ENCODE measurements at regions not wholly inside any gene's neighbourhood (a gene's known extent, or its start where the extent isn't known, plus 50 kb on each side); places are given as distances from the start of the nearest gene placed in this dataset.
"Not testable (repeated sequence)": the region's sequence is repeated elsewhere in the genome, so short reads cannot be mapped to it uniquely, and the experiment has no call there.

DNA sequence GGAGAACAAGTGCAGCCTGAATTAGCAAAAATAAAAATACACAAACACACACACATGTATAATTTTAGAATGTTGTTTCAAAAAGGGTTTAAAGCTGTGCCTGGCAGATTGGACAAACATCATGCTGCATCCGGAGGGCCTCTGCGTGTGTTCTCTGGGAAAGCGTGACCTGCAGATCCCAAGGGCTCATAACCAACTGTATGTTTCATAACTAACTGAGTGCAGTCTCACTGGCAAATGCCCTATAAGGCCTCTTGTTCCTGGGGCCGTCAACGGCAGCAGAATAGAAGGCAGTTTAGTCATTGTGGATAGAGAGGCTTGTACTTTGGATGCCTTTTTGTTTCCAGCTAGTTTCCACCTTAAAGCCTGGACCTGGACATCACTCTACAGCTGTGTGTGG lies 243.8 kb upstream of the KIAA1217 start:
- Mint-ChIP-seq H3K9me3 (peaks cover 4% of the 10 kb centered on the region), H3K4me1 (ENCODE audit: low read depth) (no peaks in the 10 kb centered on the region)
- intact Hi-C loops (cut with micrococcal nuclease), result no loop called here

DNA sequence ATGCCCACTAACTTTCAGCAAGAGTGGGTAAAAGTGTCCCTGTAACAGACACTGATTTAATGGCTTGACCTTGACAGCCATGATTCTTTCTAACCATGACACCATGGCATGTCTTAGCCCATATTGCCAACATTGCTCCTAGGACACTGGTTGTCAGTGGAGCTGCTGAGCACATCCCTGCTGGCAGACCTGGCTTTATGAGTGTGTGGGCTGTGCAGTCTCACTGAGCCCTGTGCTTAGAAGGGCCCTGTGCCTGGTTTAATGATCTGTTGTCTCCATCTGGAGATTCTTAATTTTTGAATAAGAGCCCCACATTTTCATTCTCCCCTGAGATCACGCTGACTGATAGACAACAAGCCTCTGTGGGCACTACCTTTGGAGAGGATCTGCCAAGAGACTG lies 243.1 kb upstream of the KIAA1217 start:
- Mint-ChIP-seq H3K27me3 (ENCODE audit: low read depth) (no peaks in the 10 kb centered on the region), H3K36me3 (ENCODE audit: low read depth) (no peaks in the 10 kb centered on the region), H3K4me3 (no peak overlapping the region), H3K27ac (no peak overlapping the region), H3K9me3 (peaks cover 4% of the 10 kb centered on the region), H3K4me1 (ENCODE audit: low read depth) (no peaks in the 10 kb centered on the region)
- intact Hi-C loops (cut with micrococcal nuclease), result no loop called here
- no peak for DNase-seq
- CTCF ChIA-PET, result no interaction called here

More for the DNA sequence above, 243.8 kb upstream of the KIAA1217 start:
- CTCF ChIA-PET, result no interaction called here
- Mint-ChIP-seq H3K36me3 (ENCODE audit: low read depth) (no peaks in the 10 kb centered on the region), H3K27me3 (ENCODE audit: low read depth) (no peaks in the 10 kb centered on the region), H3K4me3 (no peak overlapping the region), H3K27ac (no peak overlapping the region)
- no peak for DNase-seq

DNA sequence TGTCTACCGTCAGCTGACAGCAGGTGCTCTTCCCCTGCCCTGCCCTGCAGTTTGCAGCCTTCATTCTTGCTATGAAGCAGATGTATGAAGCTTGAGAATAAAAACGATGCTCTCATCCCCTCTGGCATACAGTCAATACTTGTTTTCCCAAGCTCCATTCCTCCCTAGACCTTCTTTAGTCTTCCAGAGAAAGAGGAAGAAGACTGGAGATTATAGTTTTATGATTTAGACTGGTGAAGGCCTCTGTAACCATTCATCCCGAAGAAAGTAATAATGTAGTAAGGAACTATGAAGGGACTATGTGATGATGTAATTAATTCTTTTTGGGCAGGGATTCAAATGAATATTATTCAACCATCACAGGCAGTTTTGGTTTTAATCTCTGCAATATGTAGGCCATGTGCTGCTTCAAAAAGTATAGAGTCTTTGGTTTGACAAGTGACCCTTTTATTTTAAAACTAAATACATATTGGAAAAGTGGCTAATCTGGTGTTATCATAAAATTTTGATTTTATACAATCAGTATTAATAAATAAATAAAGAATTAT lies 242.4 kb upstream of the KIAA1217 start:
- Mint-ChIP-seq H3K27ac (no peak overlapping the region), H3K4me1 (ENCODE audit: low read depth) (no peaks in the 10 kb centered on the region), H3K36me3 (ENCODE audit: low read depth) (no peaks in the 10 kb centered on the region), H3K4me3 (no peak overlapping the region), H3K27me3 (ENCODE audit: low read depth) (no peaks in the 10 kb centered on the region), H3K9me3 (peaks cover 4% of the 10 kb centered on the region)
- DNase-seq, result no peak
- intact Hi-C loops (cut with micrococcal nuclease), result no loop called here
- CTCF ChIA-PET, result no interaction called here

DNA sequence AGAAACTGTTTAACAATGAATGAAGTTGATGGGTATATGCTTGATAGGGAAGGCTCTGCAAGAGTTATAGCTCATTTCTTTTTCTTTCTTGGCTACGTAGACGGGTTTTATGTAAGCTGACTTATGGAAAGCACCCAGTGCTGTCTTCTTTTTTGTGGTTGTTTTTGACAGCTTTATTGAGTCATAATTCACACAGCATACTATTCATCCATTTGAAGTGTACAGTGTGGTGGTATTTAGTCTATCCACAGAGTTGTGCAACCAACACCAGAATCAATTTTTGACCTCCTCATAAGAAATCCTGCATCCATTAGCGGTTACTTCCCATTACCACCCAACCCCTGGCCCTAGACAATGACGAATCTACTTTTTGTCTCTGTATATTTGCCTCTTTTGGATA lies 240.6 kb upstream of the KIAA1217 start:
- Mint-ChIP-seq H3K4me1 (ENCODE audit: low read depth) (no peaks in the 10 kb centered on the region), H3K9me3 (peaks cover under 1% of the 10 kb centered on the region), H3K27me3 (ENCODE audit: low read depth) (peaks cover 2% of the 10 kb centered on the region), H3K36me3 (ENCODE audit: low read depth) (no peaks in the 10 kb centered on the region), H3K27ac (no peak overlapping the region), H3K4me3 (no peak overlapping the region)
- CTCF ChIA-PET, result no interaction called here
- no peak for DNase-seq
- intact Hi-C loops (cut with micrococcal nuclease), result no loop called here

DNA sequence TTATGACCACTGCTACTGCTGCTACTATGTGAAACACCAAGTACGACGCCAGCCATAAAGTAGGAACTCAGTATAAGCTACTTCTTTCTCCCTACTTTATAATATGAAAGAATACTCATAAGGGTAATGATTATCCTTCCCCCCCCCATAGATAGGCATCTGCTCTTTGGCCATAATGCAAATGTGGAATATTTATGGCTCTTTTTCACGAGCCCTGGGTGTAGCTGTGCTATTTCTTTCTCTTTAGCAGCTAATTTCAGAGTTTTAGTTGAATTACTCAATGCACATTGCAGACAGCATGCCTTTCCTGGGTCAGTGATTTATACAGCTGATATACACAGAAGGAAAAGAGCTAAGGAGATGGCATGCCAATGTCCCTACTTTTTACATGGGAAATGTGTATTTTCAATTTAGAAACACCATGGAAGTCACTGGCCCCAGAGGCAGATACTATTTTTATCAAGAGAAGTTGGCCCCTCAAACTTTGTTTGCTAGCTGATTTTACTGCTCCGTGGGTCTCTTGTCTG lies 234.1 kb upstream of the KIAA1217 start:
- no peak overlapping the region for H3K27ac Mint-ChIP-seq
- H3K4me3 Mint-ChIP-seq, result no peak overlapping the region
- no peaks in the 10 kb centered on the region for H3K9me3 Mint-ChIP-seq
- no peak for DNase-seq
- H3K36me3 Mint-ChIP-seq (ENCODE audit: low read depth), result no peaks in the 10 kb centered on the region
- intact Hi-C loops (cut with micrococcal nuclease), result no loop called here
- H3K27me3 Mint-ChIP-seq (ENCODE audit: low read depth), result peaks cover 2% of the 10 kb centered on the region
- no peaks in the 10 kb centered on the region for H3K4me1 Mint-ChIP-seq (ENCODE audit: low read depth)
- CTCF ChIA-PET, result no interaction called here

DNA sequence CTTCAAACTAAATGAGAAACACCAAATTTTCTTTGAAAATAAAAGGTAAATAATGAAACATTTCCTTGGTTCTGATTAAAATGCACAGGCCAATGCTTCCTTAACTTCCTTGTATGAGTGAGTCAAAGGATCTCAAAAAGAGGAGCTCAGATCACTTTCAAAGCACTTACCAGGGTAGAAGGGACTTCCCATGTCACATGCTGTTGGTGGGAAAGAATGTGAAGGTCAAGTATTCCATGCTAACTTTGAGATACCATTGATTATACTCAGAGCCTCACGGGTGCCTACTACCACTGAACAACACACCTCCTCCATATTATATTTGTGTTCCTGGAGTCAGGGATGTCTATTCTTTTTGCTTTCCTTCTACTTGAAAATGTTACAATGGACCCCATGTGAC lies 233.5 kb upstream of the KIAA1217 start:
- CTCF ChIA-PET, result interaction anchor here (0.7 kb wide), 1 partner anchor 19 kb away, joined by 3 read pairs; no protein-coding TSS in a partner anchor
- Mint-ChIP-seq H3K27ac (no peak overlapping the region), H3K4me1 (ENCODE audit: low read depth) (no peaks in the 10 kb centered on the region), H3K4me3 (no peak overlapping the region), H3K9me3 (no peaks in the 10 kb centered on the region), H3K36me3 (ENCODE audit: low read depth) (no peaks in the 10 kb centered on the region), H3K27me3 (ENCODE audit: low read depth) (peaks cover 2% of the 10 kb centered on the region)
- intact Hi-C loops (cut with micrococcal nuclease), result no loop called here
- no peak for DNase-seq

DNA sequence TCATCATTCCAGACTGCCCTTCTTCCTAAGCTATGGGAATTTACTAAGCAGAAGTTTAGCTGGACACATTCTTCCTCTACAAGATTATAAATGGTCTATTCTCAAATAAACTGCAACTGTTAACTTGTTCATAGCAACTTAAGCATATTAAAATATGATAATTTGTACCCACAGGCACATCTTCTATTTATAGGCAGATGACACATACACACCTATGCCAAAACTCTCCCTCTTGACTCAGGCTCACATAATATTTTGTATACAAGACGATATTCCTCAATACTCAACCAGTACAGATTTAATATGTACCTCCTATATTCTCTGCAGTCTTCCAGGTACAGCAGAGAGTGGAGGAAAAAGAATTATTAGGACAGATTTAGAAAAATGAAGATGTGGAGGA lies 232.7 kb upstream of the KIAA1217 start:
- no peak for DNase-seq
- Mint-ChIP-seq H3K4me1 (ENCODE audit: low read depth) (no peaks in the 10 kb centered on the region), H3K36me3 (ENCODE audit: low read depth) (no peaks in the 10 kb centered on the region), H3K27me3 (ENCODE audit: low read depth) (peaks cover 2% of the 10 kb centered on the region), H3K27ac (no peak overlapping the region), H3K9me3 (no peaks in the 10 kb centered on the region), H3K4me3 (no peak overlapping the region)
- intact Hi-C loops (cut with micrococcal nuclease), result no loop called here
- CTCF ChIA-PET, result interaction anchor here (0.7 kb wide), 1 partner anchor 18 kb away, joined by 3 read pairs; no protein-coding TSS in a partner anchor

DNA sequence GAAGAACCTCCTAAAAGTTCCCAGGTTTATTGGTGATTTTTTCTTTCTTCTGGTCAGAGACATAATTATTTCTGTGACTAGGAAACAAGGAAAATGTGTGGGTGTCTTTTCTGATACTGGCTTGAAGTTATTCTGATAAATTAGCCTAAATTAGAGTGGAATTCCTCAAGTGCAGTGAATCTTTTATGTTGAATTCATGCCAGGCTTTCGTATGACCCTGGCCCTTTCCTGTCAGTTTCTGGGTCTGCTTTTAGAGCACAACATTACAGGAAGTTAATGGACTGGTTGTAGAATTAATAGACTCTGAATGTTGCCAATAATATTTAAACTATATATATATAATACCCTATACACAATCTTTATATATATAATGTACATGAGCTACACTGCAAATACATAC lies 230.6 kb upstream of the KIAA1217 start:
- CTCF ChIA-PET, result no interaction called here
- Mint-ChIP-seq H3K9me3 (peaks cover 5% of the 10 kb centered on the region), H3K27me3 (ENCODE audit: low read depth) (no peaks in the 10 kb centered on the region), H3K4me1 (ENCODE audit: low read depth) (no peaks in the 10 kb centered on the region), H3K27ac (no peak overlapping the region), H3K4me3 (no peak overlapping the region), H3K36me3 (ENCODE audit: low read depth) (no peaks in the 10 kb centered on the region)
- DNase-seq, result no peak
- intact Hi-C loops (cut with micrococcal nuclease), result no loop called here

DNA sequence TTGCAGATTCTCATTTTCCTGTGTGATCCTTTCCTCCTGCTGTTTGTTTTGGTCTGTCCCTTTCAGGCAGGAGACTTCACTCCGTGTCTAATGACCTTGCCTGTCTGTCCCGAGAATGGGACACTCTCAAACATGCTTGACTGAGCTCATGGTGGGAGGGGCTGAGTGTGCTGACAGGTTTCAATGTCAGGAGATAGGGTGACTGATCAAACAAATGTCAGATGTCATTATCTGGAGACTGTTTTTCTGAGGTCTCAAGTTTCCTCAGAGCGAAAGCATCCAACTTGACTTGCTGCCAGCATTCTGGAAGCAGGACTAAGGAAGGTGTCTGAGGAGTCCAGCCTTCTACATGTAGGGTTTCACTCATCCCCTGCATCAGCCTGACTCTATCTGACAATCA lies 228.8 kb upstream of the KIAA1217 start:
- Mint-ChIP-seq H3K27ac (no peak overlapping the region), H3K27me3 (ENCODE audit: low read depth) (no peaks in the 10 kb centered on the region), H3K4me1 (ENCODE audit: low read depth) (no peaks in the 10 kb centered on the region), H3K36me3 (ENCODE audit: low read depth) (no peaks in the 10 kb centered on the region), H3K9me3 (peaks cover 7% of the 10 kb centered on the region), H3K4me3 (no peak overlapping the region)
- CTCF ChIA-PET, result no interaction called here
- no peak for DNase-seq
- intact Hi-C loops (cut with micrococcal nuclease), result no loop called here

DNA sequence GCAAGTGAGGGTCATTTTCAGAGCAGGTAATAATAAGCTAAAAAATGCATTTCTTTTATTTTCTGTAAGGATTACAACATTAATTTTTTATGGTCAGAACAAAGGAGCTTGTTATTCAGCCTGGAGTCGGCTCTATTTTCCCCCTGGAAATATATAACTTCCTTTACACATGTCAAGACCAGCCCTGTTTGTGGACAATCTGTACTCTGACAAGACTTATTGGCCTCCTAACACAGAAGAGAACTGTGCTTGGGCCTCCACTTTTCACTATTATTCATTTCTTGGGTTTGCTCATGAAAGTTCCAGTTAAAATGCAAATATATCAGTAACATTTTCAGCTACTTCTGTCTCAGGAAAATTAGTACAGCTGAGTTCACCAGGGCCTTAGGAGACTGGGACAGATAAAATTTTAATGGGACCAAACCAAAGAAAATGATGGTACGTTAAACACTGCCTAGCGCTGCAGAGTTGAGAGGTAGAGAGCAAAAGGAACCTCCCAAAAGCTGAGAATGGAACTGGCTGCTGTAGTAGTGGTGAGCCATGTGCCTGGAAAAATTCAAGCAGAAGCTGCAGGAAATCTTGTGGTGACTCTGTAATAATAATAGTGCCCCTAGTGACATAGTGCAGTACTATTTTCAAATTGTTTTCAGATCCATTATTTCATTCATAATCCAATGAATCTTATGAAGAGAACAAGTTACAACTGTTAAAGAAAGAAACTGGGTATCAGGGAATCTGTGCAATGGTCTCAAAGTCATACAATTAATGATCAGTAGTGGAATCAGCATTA lies 227.2 kb upstream of the KIAA1217 start:
- CTCF ChIA-PET, result interaction anchor here (1.1 kb wide), 1 partner anchor 12 kb away, joined by 4 read pairs; no protein-coding TSS in a partner anchor
- H3K27me3 Mint-ChIP-seq (ENCODE audit: low read depth), result no peaks in the 10 kb centered on the region
- intact Hi-C loops (cut with micrococcal nuclease), result no loop called here

DNA sequence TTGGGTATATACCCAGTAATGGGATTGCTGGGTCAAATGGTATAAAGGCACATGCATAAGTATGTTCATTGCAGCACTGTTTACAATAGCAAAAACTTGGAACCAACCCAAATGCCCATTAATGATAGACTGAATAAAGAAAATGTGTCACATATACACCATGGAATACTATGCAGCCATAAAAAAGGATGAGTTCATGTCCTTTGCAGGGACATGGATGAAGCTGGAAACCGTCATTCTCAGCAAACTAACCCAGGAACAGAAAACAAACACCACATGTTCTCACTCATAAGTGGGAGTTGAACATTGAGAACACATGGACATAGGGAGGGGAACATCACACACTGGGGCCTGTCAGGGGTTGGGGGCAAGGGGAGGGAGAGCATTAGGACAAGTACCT lies 224.5 kb upstream of the KIAA1217 start:
- H3K27ac Mint-ChIP-seq; H3K36me3 Mint-ChIP-seq (ENCODE audit: low read depth); CTCF ChIA-PET; H3K27me3 Mint-ChIP-seq (ENCODE audit: low read depth); H3K4me1 Mint-ChIP-seq (ENCODE audit: low read depth); H3K4me3 Mint-ChIP-seq; DNase-seq; intact Hi-C loops (cut with micrococcal nuclease); H3K9me3 Mint-ChIP-seq: not testable (repeated sequence)

More for the DNA sequence above, 227.2 kb upstream of the KIAA1217 start:
- peaks cover 7% of the 10 kb centered on the region for H3K9me3 Mint-ChIP-seq
- H3K36me3 Mint-ChIP-seq (ENCODE audit: low read depth), result no peaks in the 10 kb centered on the region
- H3K4me3 Mint-ChIP-seq, result no peak overlapping the region
- H3K4me1 Mint-ChIP-seq (ENCODE audit: low read depth), result no peaks in the 10 kb centered on the region
- no peak for DNase-seq
- no peak overlapping the region for H3K27ac Mint-ChIP-seq

DNA sequence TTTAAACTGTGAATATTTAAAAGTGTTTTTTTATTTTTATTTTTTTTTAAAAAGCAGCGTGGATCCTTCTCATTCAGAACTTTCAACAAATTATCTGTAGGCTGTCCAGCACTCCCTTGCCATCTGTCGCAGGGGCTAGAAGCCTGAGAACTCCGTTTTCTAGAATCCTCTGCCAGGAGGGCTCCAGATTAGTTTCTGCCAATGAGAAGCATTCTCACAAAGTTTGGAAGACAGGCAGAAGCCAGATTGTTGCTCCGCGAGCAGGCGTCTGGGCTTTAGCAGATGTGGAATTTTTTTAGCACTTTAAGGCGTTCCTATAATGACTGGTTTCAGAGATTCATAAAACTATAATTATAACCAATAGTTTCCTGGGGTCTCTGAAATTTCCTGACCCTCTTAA lies 220.9 kb upstream of the KIAA1217 start:
- DNase-seq, result no peak
- no peak overlapping the region for H3K4me3 Mint-ChIP-seq

More for the DNA sequence above, 220.9 kb upstream of the KIAA1217 start:
- intact Hi-C loops (cut with micrococcal nuclease), result no loop called here
- H3K4me1 Mint-ChIP-seq (ENCODE audit: low read depth), result no peaks in the 10 kb centered on the region
- peaks cover 5% of the 10 kb centered on the region for H3K9me3 Mint-ChIP-seq
- no peaks in the 10 kb centered on the region for H3K27me3 Mint-ChIP-seq (ENCODE audit: low read depth)
- no peak overlapping the region for H3K27ac Mint-ChIP-seq
- CTCF ChIA-PET, result no interaction called here
- no peaks in the 10 kb centered on the region for H3K36me3 Mint-ChIP-seq (ENCODE audit: low read depth)
